SK-N-SH (cell line): ENCODE measurements at regions not wholly inside any gene's neighbourhood (a gene's known extent, or its start where the extent isn't known, plus 50 kb on each side); places are given as distances from the start of the nearest gene placed in this dataset.

ENCODE experiments used
- CTCF ChIA-PET: fragments of 300-600, 350-600 bp; formaldehyde crosslinking; extraction: SDS; loops from one replicate; lab custom pipeline; 2021; lab: Yijun Ruan, JAX
- POLR2A ChIA-PET: fragments of 350-600 bp; sonication (Branson Sonifier 250); formaldehyde crosslinking; extraction: SDS; loops from one replicate; lab custom pipeline; 2020; ENCODE audit warnings: antibody characterized with exemption, inconsistent platforms; lab: Yijun Ruan, JAX
- DNase-seq: peaks from one replicate; pipeline ENCODE4 v3.0.0; 2012
- H2AFZ ChIP-seq: fragments of 200-600 bp; sonication (generic); 2 replicates; pipeline ENCODE4 v1.8.1; 2016; ENCODE audit warnings: antibody characterized with exemption, mild to moderate bottlenecking, low read depth
- H3F3A ChIP-seq: fragments of 200-600 bp; sonication (generic); replicated peaks from 2 replicates; pipeline ENCODE3; 2016; ENCODE audit warnings: antibody characterized with exemption, mild to moderate bottlenecking; ENCODE audit not compliant: insufficient read depth
- H3K27ac ChIP-seq, 2 experiments: fragments of 200-500 bp in 1 of 2; fragments of 200-600 bp in 1 of 2; sonication (Bioruptor generic) in 1 of 2; sonication (generic), shearing (Covaris generic) in 1 of 2; 2 replicates each; pipeline versions ENCODE4 v1.5.1 to v1.6.1; 2014 to 2016; ENCODE audit warnings: low read depth in 2 of 2, inconsistent platforms in 1 of 2, low read length in 1 of 2, mild to moderate bottlenecking in 1 of 2, mixed read lengths in 1 of 2
- H3K27me3 ChIP-seq: fragments of 200-600 bp; sonication (generic), shearing (Covaris generic); 2 replicates; pipeline ENCODE4 v1.6.1; 2016; ENCODE audit warnings: mixed run types; ENCODE audit not compliant: insufficient read depth
- H3K36me3 ChIP-seq, 2 experiments: fragments of 200-500 bp in 1 of 2; fragments of 200-600 bp in 1 of 2; sonication (Bioruptor generic) in 1 of 2; sonication (generic) in 1 of 2; replicated peaks in 1 of 2; 2 replicates each; pipeline versions ENCODE3 to v1.5.1; 2014 to 2016; ENCODE audit warnings: low read length in 1 of 2, mild to moderate bottlenecking in 1 of 2; ENCODE audit not compliant: insufficient read depth in 2 of 2, control insufficient read depth in 1 of 2
- H3K4me1 ChIP-seq, 2 experiments: fragments of 200-500 bp in 1 of 2; fragments of 200-600 bp in 1 of 2; sonication (Bioruptor generic) in 1 of 2; sonication (generic), shearing (Covaris generic) in 1 of 2; 2 replicates each; pipeline versions ENCODE4 v1.5.1 to v1.6.1; 2014 to 2016; ENCODE audit warnings: low read depth in 1 of 2, low read length in 1 of 2, mixed run types in 1 of 2; ENCODE audit not compliant: insufficient read depth in 2 of 2, control insufficient read depth in 1 of 2
- H3K4me2 ChIP-seq: fragments of 200-600 bp; sonication (generic), shearing (Covaris generic); 2 replicates; pipeline ENCODE4 v1.6.1; 2017; ENCODE audit warnings: mixed run types
- H3K4me3 ChIP-seq, 2 experiments: fragments of 200-500 bp in 1 of 2; fragments of 200-600 bp in 1 of 2; sonication (Bioruptor generic) in 1 of 2; sonication (generic), shearing (Covaris generic) in 1 of 2; 2 replicates each; pipeline versions ENCODE4 v1.5.1 to v1.8.1; 2014 to 2016; ENCODE audit warnings: low read depth in 2 of 2, inconsistent platforms in 1 of 2, low read length in 1 of 2, mild to moderate bottlenecking in 1 of 2, mixed read lengths in 1 of 2, moderate library complexity in 1 of 2
- H3K79me2 ChIP-seq: fragments of 200-600 bp; sonication (generic); 2 replicates; pipeline ENCODE4 v1.8.1; 2017; ENCODE audit warnings: mild to moderate bottlenecking; ENCODE audit not compliant: insufficient read depth
- H3K9ac ChIP-seq: fragments of 200-600 bp; sonication (generic); 2 replicates; pipeline ENCODE4 v1.6.1; 2017; ENCODE audit warnings: mixed run types
- H3K9me2 ChIP-seq: fragments of 200-600 bp; sonication (generic); 2 replicates; pipeline ENCODE4 v1.6.1; 2017; ENCODE audit warnings: mixed run types
- H3K9me3 ChIP-seq: fragments of 200-600 bp; sonication (generic); 2 replicates; pipeline ENCODE4 v1.6.1; 2017; ENCODE audit warnings: mixed run types, mild to moderate bottlenecking, moderate library complexity
- H4K20me1 ChIP-seq: fragments of 200-600 bp; sonication (generic); 2 replicates; pipeline ENCODE4 v1.6.1; 2017; ENCODE audit warnings: mild to moderate bottlenecking, mixed run types; ENCODE audit not compliant: insufficient read depth
- GABPA ChIP-seq: IDR thresholded peaks from 2 replicates; pipeline ENCODE4 v1.4.0; 2012; ENCODE audit warnings: low read depth, mild to moderate bottlenecking
- GATA2 ChIP-seq: sonication (generic); formaldehyde crosslinking; IDR thresholded peaks from 2 replicates; pipeline ENCODE4 v1.5.0; 2020; ENCODE audit warnings: mild to moderate bottlenecking, missing genetic modification reagents
- MEF2A ChIP-seq: IDR thresholded peaks from 2 replicates; pipeline ENCODE4 v1.4.0; 2012; ENCODE audit warnings: low read depth, borderline replicate concordance
- POLR2AphosphoS5 ChIP-seq: IDR thresholded peaks from 2 replicates; pipeline ENCODE4 v1.6.1; 2012; ENCODE audit warnings: low read depth, low read length
- RFX5 ChIP-seq: IDR thresholded peaks from 2 replicates; pipeline ENCODE4 v1.6.1; 2012; ENCODE audit warnings: mild to moderate bottlenecking, improper control_type of control experiment, low read length
- SIN3A ChIP-seq: IDR thresholded peaks from 2 replicates; pipeline ENCODE4 v1.6.1; 2012; ENCODE audit warnings: low read depth, mild to moderate bottlenecking, low read length, moderate library complexity, borderline replicate concordance
- SMC3 ChIP-seq: IDR thresholded peaks from 2 replicates; pipeline ENCODE4 v1.6.1; 2012; ENCODE audit warnings: low read depth, low read length, improper control_type of control experiment
- TAF1 ChIP-seq: IDR thresholded peaks from 2 replicates; pipeline ENCODE4 v1.6.1; 2012; ENCODE audit warnings: low read depth, mild to moderate bottlenecking, low read length, moderate library complexity, borderline replicate concordance
- TEAD4 ChIP-seq: IDR thresholded peaks from 2 replicates; pipeline ENCODE4 v1.4.0; 2012; ENCODE audit warnings: mild to moderate bottlenecking, borderline replicate concordance; ENCODE audit not compliant: insufficient read depth
- YY1 ChIP-seq: IDR thresholded peaks from 2 replicates; pipeline ENCODE4 v1.4.0; 2012; ENCODE audit warnings: low read depth, mild to moderate bottlenecking
- WGBS: methylation state at CpG from one replicate; pipeline ENCODE4 v1.1.6; 2017; ENCODE audit warnings: low lambda C conversion rate; 5-methylcytosine and 5-hydroxymethylcytosine counted together
- TF ChIP-seq, protein P1 (sequence below): fragments of 200-600 bp; sonication (generic); IDR thresholded peaks from 2 replicates; pipeline ENCODE4 v1.6.1; 2017; ENCODE audit warnings: antibody characterized with exemption, mild to moderate bottlenecking, moderate library complexity
- TF ChIP-seq, protein P2 (sequence below): fragments of 150-350 bp; IDR thresholded peaks from 2 replicates; pipeline ENCODE4 v1.6.1; 2017; ENCODE audit warnings: antibody characterized with exemption, low read length, low read depth, borderline replicate concordance
- TF ChIP-seq, protein P3 (sequence below): IDR thresholded peaks from 2 replicates; pipeline ENCODE4; 2012
- TF ChIP-seq, protein P4 (sequence below): fragments of 150-350 bp; IDR thresholded peaks from 2 replicates; pipeline ENCODE4 v1.6.1; 2016; ENCODE audit warnings: mild to moderate bottlenecking, low read depth, low read length
- TF ChIP-seq, protein P5 (sequence below): IDR thresholded peaks from 2 replicates; pipeline ENCODE4 v1.4.0; 2012; ENCODE audit warnings: low read depth, borderline replicate concordance

DNA sequence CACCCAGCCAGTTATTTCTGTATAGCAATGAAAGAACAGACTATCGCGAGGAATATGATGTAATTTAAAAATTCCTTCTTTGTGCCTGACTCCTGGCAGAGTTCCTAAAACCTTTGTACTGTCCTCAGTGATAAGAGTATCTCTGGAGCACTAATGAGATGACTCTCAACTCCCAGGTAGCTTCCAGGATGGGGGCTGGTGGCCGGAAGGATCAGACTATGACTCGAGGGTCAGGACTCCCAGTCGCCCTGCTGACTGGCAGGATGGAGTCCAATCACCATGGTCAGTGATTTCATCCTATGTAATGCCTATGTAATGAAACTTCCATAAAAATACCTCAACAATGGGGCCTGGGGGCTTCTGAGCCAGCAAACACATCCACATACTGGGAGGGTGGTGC is 135.1 kb downstream of the SHANK2 start:
- no peak overlapping the region for H3K4me3 ChIP-seq
- no peak overlapping the region for H3K4me2 ChIP-seq
- H3K9ac ChIP-seq = no peak overlapping the region
- H3K79me2 ChIP-seq = no peaks in the 10 kb centered on the region
- TF ChIP-seq TAF1 = no peak
- no peak for TF ChIP-seq SMC3
- TF ChIP-seq GABPA = no peak
- TF ChIP-seq TEAD4 = no peak
- TF ChIP-seq, protein P1, sequence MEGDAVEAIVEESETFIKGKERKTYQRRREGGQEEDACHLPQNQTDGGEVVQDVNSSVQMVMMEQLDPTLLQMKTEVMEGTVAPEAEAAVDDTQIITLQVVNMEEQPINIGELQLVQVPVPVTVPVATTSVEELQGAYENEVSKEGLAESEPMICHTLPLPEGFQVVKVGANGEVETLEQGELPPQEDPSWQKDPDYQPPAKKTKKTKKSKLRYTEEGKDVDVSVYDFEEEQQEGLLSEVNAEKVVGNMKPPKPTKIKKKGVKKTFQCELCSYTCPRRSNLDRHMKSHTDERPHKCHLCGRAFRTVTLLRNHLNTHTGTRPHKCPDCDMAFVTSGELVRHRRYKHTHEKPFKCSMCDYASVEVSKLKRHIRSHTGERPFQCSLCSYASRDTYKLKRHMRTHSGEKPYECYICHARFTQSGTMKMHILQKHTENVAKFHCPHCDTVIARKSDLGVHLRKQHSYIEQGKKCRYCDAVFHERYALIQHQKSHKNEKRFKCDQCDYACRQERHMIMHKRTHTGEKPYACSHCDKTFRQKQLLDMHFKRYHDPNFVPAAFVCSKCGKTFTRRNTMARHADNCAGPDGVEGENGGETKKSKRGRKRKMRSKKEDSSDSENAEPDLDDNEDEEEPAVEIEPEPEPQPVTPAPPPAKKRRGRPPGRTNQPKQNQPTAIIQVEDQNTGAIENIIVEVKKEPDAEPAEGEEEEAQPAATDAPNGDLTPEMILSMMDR = no peak
- no peak for TF ChIP-seq YY1
- TF ChIP-seq, protein P2, sequence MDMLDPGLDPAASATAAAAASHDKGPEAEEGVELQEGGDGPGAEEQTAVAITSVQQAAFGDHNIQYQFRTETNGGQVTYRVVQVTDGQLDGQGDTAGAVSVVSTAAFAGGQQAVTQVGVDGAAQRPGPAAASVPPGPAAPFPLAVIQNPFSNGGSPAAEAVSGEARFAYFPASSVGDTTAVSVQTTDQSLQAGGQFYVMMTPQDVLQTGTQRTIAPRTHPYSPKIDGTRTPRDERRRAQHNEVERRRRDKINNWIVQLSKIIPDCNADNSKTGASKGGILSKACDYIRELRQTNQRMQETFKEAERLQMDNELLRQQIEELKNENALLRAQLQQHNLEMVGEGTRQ = no peak
- no peak for TF ChIP-seq GATA2 (CRISPR knock-in tag)
- no peak for TF ChIP-seq RFX5
- TF ChIP-seq POLR2AphosphoS5 = no peak
- TF ChIP-seq, protein P3, sequence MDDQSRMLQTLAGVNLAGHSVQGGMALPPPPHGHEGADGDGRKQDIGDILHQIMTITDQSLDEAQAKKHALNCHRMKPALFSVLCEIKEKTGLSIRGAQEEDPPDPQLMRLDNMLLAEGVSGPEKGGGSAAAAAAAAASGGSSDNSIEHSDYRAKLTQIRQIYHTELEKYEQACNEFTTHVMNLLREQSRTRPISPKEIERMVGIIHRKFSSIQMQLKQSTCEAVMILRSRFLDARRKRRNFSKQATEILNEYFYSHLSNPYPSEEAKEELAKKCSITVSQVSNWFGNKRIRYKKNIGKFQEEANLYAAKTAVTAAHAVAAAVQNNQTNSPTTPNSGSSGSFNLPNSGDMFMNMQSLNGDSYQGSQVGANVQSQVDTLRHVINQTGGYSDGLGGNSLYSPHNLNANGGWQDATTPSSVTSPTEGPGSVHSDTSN = no peak
- TF ChIP-seq MEF2A = no peak
- TF ChIP-seq, protein P4, sequence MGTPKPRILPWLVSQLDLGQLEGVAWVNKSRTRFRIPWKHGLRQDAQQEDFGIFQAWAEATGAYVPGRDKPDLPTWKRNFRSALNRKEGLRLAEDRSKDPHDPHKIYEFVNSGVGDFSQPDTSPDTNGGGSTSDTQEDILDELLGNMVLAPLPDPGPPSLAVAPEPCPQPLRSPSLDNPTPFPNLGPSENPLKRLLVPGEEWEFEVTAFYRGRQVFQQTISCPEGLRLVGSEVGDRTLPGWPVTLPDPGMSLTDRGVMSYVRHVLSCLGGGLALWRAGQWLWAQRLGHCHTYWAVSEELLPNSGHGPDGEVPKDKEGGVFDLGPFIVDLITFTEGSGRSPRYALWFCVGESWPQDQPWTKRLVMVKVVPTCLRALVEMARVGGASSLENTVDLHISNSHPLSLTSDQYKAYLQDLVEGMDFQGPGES = no peak
- TF ChIP-seq, protein P5, sequence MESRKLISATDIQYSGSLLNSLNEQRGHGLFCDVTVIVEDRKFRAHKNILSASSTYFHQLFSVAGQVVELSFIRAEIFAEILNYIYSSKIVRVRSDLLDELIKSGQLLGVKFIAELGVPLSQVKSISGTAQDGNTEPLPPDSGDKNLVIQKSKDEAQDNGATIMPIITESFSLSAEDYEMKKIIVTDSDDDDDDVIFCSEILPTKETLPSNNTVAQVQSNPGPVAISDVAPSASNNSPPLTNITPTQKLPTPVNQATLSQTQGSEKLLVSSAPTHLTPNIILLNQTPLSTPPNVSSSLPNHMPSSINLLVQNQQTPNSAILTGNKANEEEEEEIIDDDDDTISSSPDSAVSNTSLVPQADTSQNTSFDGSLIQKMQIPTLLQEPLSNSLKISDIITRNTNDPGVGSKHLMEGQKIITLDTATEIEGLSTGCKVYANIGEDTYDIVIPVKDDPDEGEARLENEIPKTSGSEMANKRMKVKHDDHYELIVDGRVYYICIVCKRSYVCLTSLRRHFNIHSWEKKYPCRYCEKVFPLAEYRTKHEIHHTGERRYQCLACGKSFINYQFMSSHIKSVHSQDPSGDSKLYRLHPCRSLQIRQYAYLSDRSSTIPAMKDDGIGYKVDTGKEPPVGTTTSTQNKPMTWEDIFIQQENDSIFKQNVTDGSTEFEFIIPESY = no peak
- no peak for TF ChIP-seq SIN3A
- CTCF ChIA-PET = interaction anchor here (1.8 kb wide), 1 partner anchor 30 kb away, joined by 3 read pairs; no protein-coding TSS in a partner anchor
- H3K27ac ChIP-seq = no peak overlapping the region
- H2AFZ ChIP-seq = no peak overlapping the region
- H3F3A ChIP-seq = no peaks in the 10 kb centered on the region
- no peak for DNase-seq
- WGBS = 44% methylated on average over 5 of the region's 5 CpGs
- POLR2A ChIA-PET = no interaction called here
- H3K9me2 ChIP-seq = no peaks in the 10 kb centered on the region
- no peaks in the 10 kb centered on the region for H3K27me3 ChIP-seq
- no peaks in the 10 kb centered on the region for H3K36me3 ChIP-seq
- H3K4me1 ChIP-seq = no peaks in the 10 kb centered on the region; a peak in 1 of 4 replicates
- no peaks in the 10 kb centered on the region for H4K20me1 ChIP-seq
- H3K9me3 ChIP-seq = no peaks in the 10 kb centered on the region; the same call in 1 of the 2 replicates
